ENCODE measurements at regions not wholly inside any gene's neighbourhood (a gene's known extent, or its start where the extent isn't known, plus 50 kb on each side); places are given as distances from the start of the nearest gene placed in this dataset.

- H3K27me3 ChIP-seq (ENCODE audit: control insufficient read depth, insufficient read depth, low read length), result no peaks in the 10 kb centered on the region
- no peak for TF ChIP-seq CTCF (IDR thresholded peaks at IDR 0.05; ENCODE audit: insufficient read depth, low read length, severe bottlenecking)
- no peak overlapping the region for H3K4me3 ChIP-seq (ENCODE audit: low read depth, low read length)
- no peak for DNase-seq (ENCODE audit: low read depth)
- no peak for FAIRE-seq
- H3K36me3 ChIP-seq (ENCODE audit: control insufficient read depth, insufficient read depth, low read length), result no peaks in the 10 kb centered on the region
These were observed 2249.5 kb downstream of the LRRC4C start for GRCh38 chr11:39209981-39210380.

- no peak for TF ChIP-seq CTCF (IDR thresholded peaks at IDR 0.05; ENCODE audit: insufficient read depth, low read length, severe bottlenecking)
- no peak for FAIRE-seq
- DNase-seq (ENCODE audit: low read depth), result no peak
- Histone ChIP-seq H3K36me3 (ENCODE audit: control insufficient read depth, insufficient read depth, low read length) (no peaks in the 10 kb centered on the region), H3K27me3 (ENCODE audit: control insufficient read depth, insufficient read depth, low read length) (no peaks in the 10 kb centered on the region), H3K4me3 (ENCODE audit: low read depth, low read length) (no peak overlapping the region)
These were observed 2254.0 kb downstream of the LRRC4C start for GRCh38 chr11:39205236-39205995.

- FAIRE-seq (no peak), DNase-seq (ENCODE audit: low read depth) (no peak)
- no peaks in the 10 kb centered on the region for H3K36me3 ChIP-seq (ENCODE audit: control insufficient read depth, insufficient read depth, low read length)
- H3K4me3 ChIP-seq (ENCODE audit: low read depth, low read length), result no peak overlapping the region
- no peak for TF ChIP-seq CTCF (IDR thresholded peaks at IDR 0.05; ENCODE audit: insufficient read depth, low read length, severe bottlenecking)
- no peaks in the 10 kb centered on the region for H3K27me3 ChIP-seq (ENCODE audit: control insufficient read depth, insufficient read depth, low read length)
These were observed 2266.8 kb downstream of the LRRC4C start for GRCh38 chr11:39192671-39193070.

- no peak for FAIRE-seq
- no peak overlapping the region for H3K4me3 ChIP-seq (ENCODE audit: low read depth, low read length)
- DNase-seq (ENCODE audit: low read depth), result no peak
- H3K36me3 ChIP-seq (ENCODE audit: control insufficient read depth, insufficient read depth, low read length), result no peaks in the 10 kb centered on the region
- TF ChIP-seq CTCF (IDR thresholded peaks at IDR 0.05; ENCODE audit: insufficient read depth, low read length, severe bottlenecking), result no peak
- H3K27me3 ChIP-seq (ENCODE audit: control insufficient read depth, insufficient read depth, low read length), result no peaks in the 10 kb centered on the region
These were observed 2268.7 kb downstream of the LRRC4C start for GRCh38 chr11:39190751-39191150.

- Histone ChIP-seq H3K27me3 (ENCODE audit: control insufficient read depth, insufficient read depth, low read length) (no peaks in the 10 kb centered on the region), H3K4me3 (ENCODE audit: low read depth, low read length) (no peak overlapping the region), H3K36me3 (ENCODE audit: control insufficient read depth, insufficient read depth, low read length) (no peaks in the 10 kb centered on the region)
- no peak for DNase-seq (ENCODE audit: low read depth)
- FAIRE-seq, result no peak
- TF ChIP-seq CTCF (IDR thresholded peaks at IDR 0.05; ENCODE audit: insufficient read depth, low read length, severe bottlenecking), result no peak
These were observed 2281.8 kb downstream of the LRRC4C start for GRCh38 chr11:39177678-39178077.

- DNase-seq (ENCODE audit: low read depth) (no peak), FAIRE-seq (no peak)
- Histone ChIP-seq H3K4me3 (ENCODE audit: low read depth, low read length) (no peak overlapping the region), H3K27me3 (ENCODE audit: control insufficient read depth, insufficient read depth, low read length) (no peaks in the 10 kb centered on the region), H3K36me3 (ENCODE audit: control insufficient read depth, insufficient read depth, low read length) (no peaks in the 10 kb centered on the region)
- TF ChIP-seq CTCF (IDR thresholded peaks at IDR 0.05; ENCODE audit: insufficient read depth, low read length, severe bottlenecking), result no peak
These were observed 2284.5 kb downstream of the LRRC4C start for GRCh38 chr11:39174965-39175364.

All from bronchial epithelial cell (primary cell).